Endothelial cell of umbilical vein (primary cell): ENCODE measurements at regions not wholly inside any gene's neighbourhood (a gene's known extent, or its start where the extent isn't known, plus 50 kb on each side); places are given as distances from the start of the nearest gene placed in this dataset.

Experiments used
- BruUV-seq: library from RNA; stranded (reverse); fragments of 400-500 nt; replicated peaks from 2 replicates; lab custom pipeline; 2021; lab: Mats Ljungman, UMichigan
- CTCF ChIA-PET: fragments of 300-600, 350-600 bp; sonication (Branson Sonifier 250); formaldehyde crosslinking; loops from one replicate; lab custom pipeline; 2021; ENCODE audit warnings: antibody characterized with exemption, inconsistent platforms; lab: Charles Lee
- POLR2A ChIA-PET: fragments of 300-600, 350-600 bp; sonication (Branson Sonifier 250); formaldehyde crosslinking; loops from one replicate; lab custom pipeline; 2021; ENCODE audit warnings: antibody characterized with exemption, inconsistent platforms; lab: Charles Lee
- DNase-seq: peaks from one replicate; pipeline ENCODE4 v3.0.0-alpha.2; 2011; ENCODE audit warnings: low read depth, low spot score
- FAIRE-seq: peaks from 2 replicates; lab custom pipeline; 2011; peaks lifted over from hg19 to GRCh38; lab: Jason Lieb, UNC
- H2AFZ ChIP-seq: 2 replicates; pipeline ENCODE4 v1.6.0; 2012; ENCODE audit warnings: low read depth, low read length, control low read depth, inconsistent platforms
- H3K27ac ChIP-seq: 2 replicates; pipeline ENCODE4 v1.5.1; 2011; ENCODE audit warnings: low read depth, mild to moderate bottlenecking, control low read depth, low read length, moderate library complexity; ENCODE audit not compliant: insufficient read depth
- H3K27me3 ChIP-seq, 2 experiments: 2 replicates each; pipeline versions ENCODE4 v1.6.0 to v1.6.1; 2011; ENCODE audit warnings: low read length in 2 of 2, mixed read lengths in 1 of 2; ENCODE audit not compliant: control insufficient read depth in 2 of 2, insufficient read depth in 2 of 2
- H3K36me3 ChIP-seq, 2 experiments: 2 replicates in 1 of 2; 3 replicates in 1 of 2; pipeline ENCODE4 v1.5.1; 2011; ENCODE audit warnings: low read length in 2 of 2, mild to moderate bottlenecking in 1 of 2, moderate library complexity in 1 of 2; ENCODE audit not compliant: control insufficient read depth in 2 of 2, insufficient read depth in 2 of 2; ENCODE audit errors: extremely low read depth in 1 of 2
- H3K4me1 ChIP-seq: 3 replicates; pipeline ENCODE4 v1.5.1; 2011; ENCODE audit warnings: mild to moderate bottlenecking, low read length; ENCODE audit not compliant: control insufficient read depth, insufficient read depth; ENCODE audit errors: extremely low read depth
- H3K4me2 ChIP-seq: 2 replicates; pipeline ENCODE4 v1.6.1; 2011; ENCODE audit warnings: low read length, control low read depth, mixed read lengths; ENCODE audit not compliant: insufficient read depth
- H3K4me3 ChIP-seq, 3 experiments: fragments of 200-600 bp in 1 of 3; sonication (generic), shearing (Covaris generic) in 1 of 3; replicated peaks in 1 of 3; 2 replicates each; pipeline ENCODE4 v1.5.1; 2011 to 2016; ENCODE audit warnings: control low read depth in 3 of 3, low read length in 3 of 3, mild to moderate bottlenecking in 2 of 3, inconsistent platforms in 1 of 3, low read depth in 1 of 3, moderate library complexity in 1 of 3; ENCODE audit not compliant: insufficient read depth in 1 of 3
- H3K79me2 ChIP-seq: 2 replicates; pipeline ENCODE4 v1.6.0; 2012; ENCODE audit warnings: low read length, inconsistent platforms; ENCODE audit not compliant: control insufficient read depth, insufficient read depth
- H3K9ac ChIP-seq: replicated peaks from 2 replicates; pipeline ENCODE3; 2011; ENCODE audit warnings: low read length, control low read depth; ENCODE audit not compliant: insufficient read depth; ENCODE audit errors: extremely low read depth
- H3K9me1 ChIP-seq: replicated peaks from 3 replicates; pipeline ENCODE4 v1.6.0; 2011; ENCODE audit warnings: mild to moderate bottlenecking, low read length; ENCODE audit not compliant: control insufficient read depth, insufficient read depth; ENCODE audit errors: extremely low read depth
- H3K9me3 ChIP-seq: replicated peaks from 2 replicates; pipeline ENCODE4 v1.5.1; 2012; ENCODE audit warnings: low read length, inconsistent platforms; ENCODE audit not compliant: control insufficient read depth, insufficient read depth
- H4K20me1 ChIP-seq: replicated peaks from 2 replicates; pipeline ENCODE3; 2011; ENCODE audit warnings: mild to moderate bottlenecking, low read length; ENCODE audit not compliant: control insufficient read depth, insufficient read depth; ENCODE audit errors: extremely low read depth
- EZH2 ChIP-seq: IDR thresholded peaks from 2 replicates; pipeline ENCODE4 v1.6.1; 2012; ENCODE audit warnings: borderline replicate concordance, low read depth, mild to moderate bottlenecking, moderate library complexity, low read length, inconsistent platforms; ENCODE audit not compliant: severe bottlenecking
- FOS ChIP-seq: IDR thresholded peaks from 2 replicates; pipeline ENCODE4 v1.6.1; 2011; ENCODE audit warnings: mild to moderate bottlenecking, low read length, moderate library complexity, borderline replicate concordance; ENCODE audit not compliant: insufficient read depth
- GATA2 ChIP-seq: IDR thresholded peaks from 2 replicates; pipeline ENCODE4 v1.7.0; 2011; ENCODE audit warnings: low read depth, mild to moderate bottlenecking, moderate library complexity, mixed read lengths, low read length; ENCODE audit not compliant: insufficient read length, insufficient read depth
- JUN ChIP-seq: IDR thresholded peaks from 2 replicates; pipeline ENCODE4 v1.6.1; 2011; ENCODE audit warnings: borderline replicate concordance, low read depth; ENCODE audit not compliant: insufficient read length, insufficient read depth
- MAX ChIP-seq: IDR thresholded peaks from 2 replicates; pipeline ENCODE4 v1.6.1; 2011; ENCODE audit not compliant: insufficient read depth, insufficient read length
- MYC ChIP-seq: IDR thresholded peaks from one replicate; pipeline ENCODE4 v1.6.1; 2011; ENCODE audit warnings: mild to moderate bottlenecking, low read depth, low read length
- POLR2A ChIP-seq: IDR thresholded peaks from 2 replicates; pipeline ENCODE4 v1.6.1; 2012; ENCODE audit warnings: low read depth, mild to moderate bottlenecking, control low read depth, low read length
- POLR2AphosphoS5 ChIP-seq: IDR thresholded peaks from 2 replicates; pipeline ENCODE4 v1.6.1; 2012; ENCODE audit warnings: low read depth, mild to moderate bottlenecking, control low read depth, low read length, moderate library complexity; ENCODE audit not compliant: insufficient read depth
- dilution Hi-C: fragments of 300-500 bp; cut with MboI; formaldehyde crosslinking; loops from one replicate; pipeline ENCODE4 v1.15.0; 2019; ENCODE audit warnings: low sequenced_read_pairs; ENCODE audit not compliant: extremely low pct_ligation_motif_present
- intact Hi-C: fragments of 100-400 bp; cut with micrococcal nuclease; formaldehyde crosslinking; loops from one replicate; pipeline ENCODE4 v1.10.0; 2022
- TF ChIP-seq, protein P1 (sequence below), 2 donors: IDR thresholded peaks; 1 replicate in 1 of 2; 2 replicates in 1 of 2; pipeline ENCODE4 v1.5.1; 2011; ENCODE audit warnings: low read length in 2 of 2, mild to moderate bottlenecking in 2 of 2, moderate library complexity in 2 of 2, control low read depth in 1 of 2, inconsistent platforms in 1 of 2, low read depth in 1 of 2; ENCODE audit not compliant: insufficient read depth in 1 of 2; ENCODE audit errors: extremely low read depth in 1 of 2

DNA sequence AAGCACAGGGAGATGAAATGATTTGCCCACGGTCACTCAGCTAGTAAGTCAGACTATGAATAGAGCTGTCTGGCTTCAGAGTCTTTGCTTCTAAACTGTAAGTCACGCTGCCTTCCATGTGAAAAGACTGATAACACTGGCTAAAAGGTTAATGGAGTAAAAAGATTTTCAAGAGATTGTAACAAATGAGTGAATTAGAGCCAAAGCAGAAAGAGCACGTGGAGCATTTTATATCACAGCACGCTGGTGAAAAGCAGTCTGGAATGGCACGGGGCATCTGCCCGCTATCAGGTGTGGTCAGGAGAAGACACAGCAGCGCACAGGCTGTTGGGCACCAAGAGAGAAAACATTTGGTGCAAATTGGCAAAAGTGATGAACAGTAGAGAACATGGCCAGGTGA is 144.8 kb upstream of the GALNT2 start:
- Histone ChIP-seq H3K27me3 (no peaks in the 10 kb centered on the region), H3K4me2 (no peak overlapping the region), H3K79me2 (no peaks in the 10 kb centered on the region), H3K9ac (no peak overlapping the region), H3K9me3 (no peaks in the 10 kb centered on the region), H3K36me3 (no peaks in the 10 kb centered on the region), H4K20me1 (no peaks in the 10 kb centered on the region), H3K4me3 (no peak overlapping the region), H2AFZ (no peak overlapping the region), H3K27ac (no peak overlapping the region), H3K4me1 (no peaks in the 10 kb centered on the region), H3K9me1 (no peaks in the 10 kb centered on the region)
- dilution Hi-C loops = no loop called here
- ChIA-PET POLR2A (no interaction called here), CTCF (no interaction called here)
- no peak for TF ChIP-seq GATA2
- TF ChIP-seq POLR2AphosphoS5 = no peak
- TF ChIP-seq MAX = no peak
- TF ChIP-seq JUN = no peak
- TF ChIP-seq POLR2A = no peak
- TF ChIP-seq, protein P1, sequence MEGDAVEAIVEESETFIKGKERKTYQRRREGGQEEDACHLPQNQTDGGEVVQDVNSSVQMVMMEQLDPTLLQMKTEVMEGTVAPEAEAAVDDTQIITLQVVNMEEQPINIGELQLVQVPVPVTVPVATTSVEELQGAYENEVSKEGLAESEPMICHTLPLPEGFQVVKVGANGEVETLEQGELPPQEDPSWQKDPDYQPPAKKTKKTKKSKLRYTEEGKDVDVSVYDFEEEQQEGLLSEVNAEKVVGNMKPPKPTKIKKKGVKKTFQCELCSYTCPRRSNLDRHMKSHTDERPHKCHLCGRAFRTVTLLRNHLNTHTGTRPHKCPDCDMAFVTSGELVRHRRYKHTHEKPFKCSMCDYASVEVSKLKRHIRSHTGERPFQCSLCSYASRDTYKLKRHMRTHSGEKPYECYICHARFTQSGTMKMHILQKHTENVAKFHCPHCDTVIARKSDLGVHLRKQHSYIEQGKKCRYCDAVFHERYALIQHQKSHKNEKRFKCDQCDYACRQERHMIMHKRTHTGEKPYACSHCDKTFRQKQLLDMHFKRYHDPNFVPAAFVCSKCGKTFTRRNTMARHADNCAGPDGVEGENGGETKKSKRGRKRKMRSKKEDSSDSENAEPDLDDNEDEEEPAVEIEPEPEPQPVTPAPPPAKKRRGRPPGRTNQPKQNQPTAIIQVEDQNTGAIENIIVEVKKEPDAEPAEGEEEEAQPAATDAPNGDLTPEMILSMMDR (IDR thresholded peaks at IDR 0.05; ENCODE audit: extremely low read depth in 1 of 2, insufficient read depth in 1 of 2, low read depth in 1 of 2, low read length in 2 of 2) = no peak
- no peak for TF ChIP-seq MYC
- TF ChIP-seq EZH2 = no peak
- no peak for TF ChIP-seq FOS
- intact Hi-C loops = no loop called here
- FAIRE-seq (no peak), DNase-seq (no peak)
- no TSS peak for BruUV-seq
